NT2/D1 (cell line): ENCODE measurements at regions not wholly inside any gene's neighbourhood (a gene's known extent, or its start where the extent isn't known, plus 50 kb on each side); places are given as distances from the start of the nearest gene placed in this dataset.

Source experiments
- YY1 ChIP-seq: IDR thresholded peaks from 2 replicates; pipeline ENCODE4 v1.6.1; 2011; ENCODE audit not compliant: insufficient read length, insufficient read depth
- ZNF274 ChIP-seq: IDR thresholded peaks from 2 replicates; pipeline ENCODE4 v1.6.1; 2011; ENCODE audit warnings: mild to moderate bottlenecking, low read depth, low read length

DNA sequence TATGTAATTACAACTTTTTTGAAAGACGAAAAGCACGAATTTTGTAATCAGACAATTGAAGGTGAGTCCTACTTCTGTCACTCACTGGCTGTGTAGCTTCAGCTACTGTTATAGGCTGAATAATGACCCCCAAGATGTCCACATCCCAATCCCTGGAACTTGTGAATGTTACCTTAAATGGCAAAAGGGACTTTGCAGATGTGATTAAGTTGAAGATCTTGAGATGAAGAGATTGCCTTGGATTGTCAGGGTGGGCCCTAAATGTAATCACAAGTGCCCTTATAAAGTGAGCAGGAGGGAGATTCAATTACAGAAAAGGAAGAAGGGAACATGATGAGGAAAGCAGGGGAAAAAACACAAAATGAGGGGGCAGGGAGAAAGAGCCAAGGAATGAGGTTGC, 326.2 kb upstream of the MSX2 start:
- TF ChIP-seq ZNF274 (no peak), YY1 (no peak)
